Tibial nerve (tissue), 3 donors: ENCODE measurements at regions not wholly inside any gene's neighbourhood (a gene's known extent, or its start where the extent isn't known, plus 50 kb on each side); places are given as distances from the start of the nearest gene placed in this dataset.

Experiments used
- POLR2A ChIP-seq, 2 donors: fragments of 450-650 bp; IDR thresholded peaks; one replicate each; pipeline ENCODE4 v1.6.1; 2017; ENCODE audit warnings: antibody characterized with exemption in 2 of 2, mild to moderate bottlenecking in 2 of 2, moderate library complexity in 2 of 2
- TF ChIP-seq, protein P1 (sequence below), 5 experiments: fragments of 200-600 bp in 3 of 5; fragments of 450-650 bp in 2 of 5; sonication (generic) in 3 of 5; IDR thresholded peaks; one replicate each; pipeline ENCODE4 v1.5.1; 2016 to 2019; ENCODE audit warnings: antibody characterized with exemption in 5 of 5, mild to moderate bottlenecking in 3 of 5, moderate library complexity in 2 of 5

DNA sequence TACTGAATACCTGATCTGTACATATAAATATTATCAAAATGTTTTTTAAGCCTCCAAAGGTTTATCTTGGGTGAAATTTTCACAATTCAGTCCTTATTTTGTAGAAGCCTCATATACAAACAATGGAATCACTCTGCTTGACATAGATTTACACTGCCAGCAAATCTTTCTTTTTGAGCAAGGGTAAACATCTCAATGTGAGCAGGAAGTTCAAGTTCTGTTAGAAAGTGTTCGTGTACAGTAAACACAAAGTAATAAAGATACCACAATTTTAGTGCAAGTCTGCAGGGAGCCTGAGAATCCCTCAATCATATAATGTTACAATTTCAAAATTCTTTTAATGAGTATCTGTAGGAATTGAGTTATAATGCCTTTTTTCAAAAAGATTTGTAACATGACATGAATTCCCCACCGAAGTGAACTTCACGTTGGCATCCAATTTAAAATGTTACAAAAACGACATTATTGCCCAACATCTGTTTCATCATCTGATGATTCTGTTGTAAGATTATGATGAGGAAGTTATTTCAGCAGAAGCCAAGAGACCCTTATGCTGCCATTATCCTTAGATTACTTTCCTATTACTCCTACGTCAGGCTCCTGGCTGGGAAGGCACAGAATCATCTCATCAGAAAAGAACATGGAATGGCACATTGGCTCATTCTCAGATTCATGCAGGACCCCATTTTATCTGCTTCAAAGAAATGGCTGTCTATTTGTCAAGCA is 283.9 kb upstream of the ACVR2A start:
- TF ChIP-seq, protein P1, sequence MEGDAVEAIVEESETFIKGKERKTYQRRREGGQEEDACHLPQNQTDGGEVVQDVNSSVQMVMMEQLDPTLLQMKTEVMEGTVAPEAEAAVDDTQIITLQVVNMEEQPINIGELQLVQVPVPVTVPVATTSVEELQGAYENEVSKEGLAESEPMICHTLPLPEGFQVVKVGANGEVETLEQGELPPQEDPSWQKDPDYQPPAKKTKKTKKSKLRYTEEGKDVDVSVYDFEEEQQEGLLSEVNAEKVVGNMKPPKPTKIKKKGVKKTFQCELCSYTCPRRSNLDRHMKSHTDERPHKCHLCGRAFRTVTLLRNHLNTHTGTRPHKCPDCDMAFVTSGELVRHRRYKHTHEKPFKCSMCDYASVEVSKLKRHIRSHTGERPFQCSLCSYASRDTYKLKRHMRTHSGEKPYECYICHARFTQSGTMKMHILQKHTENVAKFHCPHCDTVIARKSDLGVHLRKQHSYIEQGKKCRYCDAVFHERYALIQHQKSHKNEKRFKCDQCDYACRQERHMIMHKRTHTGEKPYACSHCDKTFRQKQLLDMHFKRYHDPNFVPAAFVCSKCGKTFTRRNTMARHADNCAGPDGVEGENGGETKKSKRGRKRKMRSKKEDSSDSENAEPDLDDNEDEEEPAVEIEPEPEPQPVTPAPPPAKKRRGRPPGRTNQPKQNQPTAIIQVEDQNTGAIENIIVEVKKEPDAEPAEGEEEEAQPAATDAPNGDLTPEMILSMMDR (IDR thresholded peaks at IDR 0.05) = no peak
- TF ChIP-seq POLR2A (IDR thresholded peaks at IDR 0.05) = no peak
